ENCODE measurements at regions not wholly inside any gene's neighbourhood (a gene's known extent, or its start where the extent isn't known, plus 50 kb on each side); places are given as distances from the start of the nearest gene placed in this dataset.

GRCh38 chr14:87838931-87839330, 154.1 kb downstream of the GALC start:
- TF ChIP-seq CTCF (IDR thresholded peaks at IDR 0.05) (no peak), POLR2A (IDR thresholded peaks at IDR 0.05) (no peak)

All from thyroid gland (tissue), 4 donors.